K562 (cell line): ENCODE measurements at regions not wholly inside any gene's neighbourhood (a gene's known extent, or its start where the extent isn't known, plus 50 kb on each side); places are given as distances from the start of the nearest gene placed in this dataset.

Source experiments
- ATAC-seq: fragments of 200-7000 bp; cut with Tn5 transposase; 3 replicates; pipeline ENCODE4 v1.9.1; 2020; ENCODE audit warnings: moderate library complexity
- BruUV-seq: library from RNA; stranded (reverse); fragments of 400-500 nt; replicated peaks from 2 replicates; lab custom pipeline; 2021; lab: Mats Ljungman, UMichigan
- CTCF ChIA-PET: fragments of 300-600 bp; formaldehyde crosslinking; extraction: SDS; loops from one replicate; lab custom pipeline; 2021; ENCODE audit warnings: low intra/inter-chr PET ratio; lab: Yijun Ruan, JAX
- POLR2A ChIA-PET: fragments of 300-600, 350-650 bp; sonication (Branson Sonifier 250); formaldehyde crosslinking; extraction: SDS; loops from one replicate; lab custom pipeline; 2021; ENCODE audit warnings: antibody characterized with exemption, inconsistent platforms; lab: Yijun Ruan, JAX
- DNase-seq, 4 experiments: peaks; one replicate each; pipeline versions ENCODE4 v3.0.0 to v3.0.0-alpha.2; 2011 to 2018; ENCODE audit warnings: low spot score in 3 of 4, mixed read lengths in 3 of 4; ENCODE audit errors: extremely low read depth in 1 of 4
- FAIRE-seq: peaks from 2 replicates; lab custom pipeline; 2011; peaks lifted over from hg19 to GRCh38; lab: Jason Lieb, UNC
- H2AFZ ChIP-seq: 2 replicates; pipeline ENCODE4 v1.6.0; 2011; ENCODE audit warnings: low read depth, low read length, control low read depth, inconsistent platforms
- H3K27ac ChIP-seq: fragments of 200-600 bp; 3 replicates; pipeline ENCODE4 v1.8.0; 2011; ENCODE audit warnings: low read depth, mild to moderate bottlenecking, control low read depth, inconsistent platforms, low read length, moderate library complexity, mixed read lengths; ENCODE audit errors: extremely low read depth
- H3K27me3 ChIP-seq, 2 experiments: fragments of 300-600 bp in 1 of 2; 2 replicates in 1 of 2; 3 replicates in 1 of 2; pipeline versions ENCODE4 v1.6.0 to v1.8.0; 2011; ENCODE audit warnings: inconsistent platforms in 2 of 2, low read length in 2 of 2, mild to moderate bottlenecking in 1 of 2, mixed read lengths in 1 of 2, moderate library complexity in 1 of 2; ENCODE audit not compliant: control insufficient read depth in 2 of 2, insufficient read depth in 2 of 2
- H3K36me3 ChIP-seq: fragments of 300-600 bp; 3 replicates; pipeline ENCODE4 v1.8.0; 2011; ENCODE audit warnings: mild to moderate bottlenecking, low read length, inconsistent platforms; ENCODE audit not compliant: control insufficient read depth, insufficient read depth
- H3K4me1 ChIP-seq, 2 experiments: fragments of 200-600 bp in 1 of 2; replicated peaks in 1 of 2; 2 replicates in 1 of 2; 3 replicates in 1 of 2; pipeline versions ENCODE4 v1.5.1 to v1.8.0; 2011; ENCODE audit warnings: inconsistent platforms in 2 of 2, low read length in 2 of 2, mild to moderate bottlenecking in 1 of 2, mixed read lengths in 1 of 2, moderate library complexity in 1 of 2; ENCODE audit not compliant: control insufficient read depth in 2 of 2, insufficient read depth in 2 of 2
- H3K4me2 ChIP-seq: 2 replicates; pipeline ENCODE4 v1.6.1; 2011; ENCODE audit warnings: low read length, control low read depth, inconsistent platforms, mixed read lengths; ENCODE audit not compliant: insufficient read depth
- H3K4me3 ChIP-seq: fragments of 200-600 bp; sonication (generic), shearing (Covaris generic); 2 replicates; pipeline ENCODE4 v1.5.1; 2016; ENCODE audit warnings: control low read depth, inconsistent platforms
- H3K79me2 ChIP-seq: fragments of 200-600 bp; 3 replicates; pipeline ENCODE4 v1.8.0; 2011; ENCODE audit warnings: low read length, inconsistent platforms; ENCODE audit not compliant: control insufficient read depth, insufficient read depth
- H3K9ac ChIP-seq, 2 experiments: 2 replicates each; pipeline versions ENCODE4 v1.6.0 to v1.6.1; 2011; ENCODE audit warnings: low read depth in 2 of 2, low read length in 2 of 2, control low read depth in 1 of 2, inconsistent platforms in 1 of 2, mild to moderate bottlenecking in 1 of 2, mixed read lengths in 1 of 2; ENCODE audit not compliant: insufficient read depth in 1 of 2
- H3K9me1 ChIP-seq: one replicate; pipeline ENCODE4 v1.6.0; 2011; ENCODE audit warnings: inconsistent platforms, mild to moderate bottlenecking, low read length, moderate library complexity; ENCODE audit not compliant: control insufficient read depth, insufficient read depth
- H3K9me3 ChIP-seq: replicated peaks from 2 replicates; pipeline ENCODE4 v1.5.1; 2011; ENCODE audit warnings: low read depth, low read length, inconsistent platforms; ENCODE audit not compliant: control insufficient read depth, insufficient read depth
- H4K20me1 ChIP-seq: replicated peaks from 2 replicates; pipeline ENCODE4 v1.6.1; 2011; ENCODE audit warnings: low read length, inconsistent platforms, mixed read lengths; ENCODE audit not compliant: control insufficient read depth, insufficient read depth
- ARID1B ChIP-seq: fragments of 450-650 bp; IDR thresholded peaks from 2 replicates; pipeline ENCODE4 v1.6.1; 2016; ENCODE audit warnings: antibody characterized with exemption, mild to moderate bottlenecking, inconsistent platforms
- BHLHE40 ChIP-seq: IDR thresholded peaks from 2 replicates; pipeline ENCODE4 v1.6.1; 2011; ENCODE audit warnings: low read length, improper control_type of control experiment
- CGGBP1 ChIP-seq: fragments of 250-450 bp; sonication (Bioruptor Pico); IDR thresholded peaks from 2 replicates; pipeline ENCODE4 v1.9.0; 2021; ENCODE audit warnings: mild to moderate bottlenecking
- E4F1 ChIP-seq: fragments of 250-450 bp; sonication (Bioruptor Pico); IDR thresholded peaks from 2 replicates; pipeline ENCODE4 v1.5.0; 2021; ENCODE audit warnings: mild to moderate bottlenecking, borderline replicate concordance
- GMEB1 ChIP-seq: fragments of 250-450 bp; sonication (Bioruptor Pico); IDR thresholded peaks from 2 replicates; pipeline ENCODE4 v1.4.0; 2020; ENCODE audit warnings: mild to moderate bottlenecking
- HNRNPL ChIP-seq: fragments of 200-400 bp; formaldehyde crosslinking; IDR thresholded peaks from 2 replicates; pipeline ENCODE4 v1.6.1; 2017; ENCODE audit warnings: low read depth, mild to moderate bottlenecking, low read length
- HNRNPUL1 ChIP-seq: fragments of 200-400 bp; formaldehyde crosslinking; IDR thresholded peaks from 2 replicates; pipeline ENCODE4 v1.6.1; 2017; ENCODE audit warnings: low read length
- MAFG ChIP-seq: fragments of 450-650 bp; conservative IDR thresholded peaks from 2 replicates; pipeline ENCODE4 v1.6.1; 2016; ENCODE audit warnings: missing genetic modification characterization, missing compliant biosample characterization
- MAFK ChIP-seq: IDR thresholded peaks from 2 replicates; pipeline ENCODE4 v1.6.1; 2011; ENCODE audit warnings: low read length, improper control_type of control experiment
- MAZ ChIP-seq, 2 experiments: fragments of 450-650 bp in 1 of 2; sonication (generic) in 1 of 2; formaldehyde crosslinking; IDR thresholded peaks in 1 of 2; conservative IDR thresholded peaks in 1 of 2; 2 replicates each; pipeline versions ENCODE4 v1.4.0 to v1.5.0; 2020; ENCODE audit warnings: mild to moderate bottlenecking in 1 of 2, missing genetic modification reagents in 1 of 2
- PRPF4 ChIP-seq: fragments of 200-400 bp; formaldehyde crosslinking; IDR thresholded peaks from one replicate; pipeline ENCODE4 v1.6.1; 2017; ENCODE audit warnings: low read length, low read depth, mild to moderate bottlenecking; ENCODE audit not compliant: insufficient read depth, poor library complexity, severe bottlenecking
- RBM25 ChIP-seq: fragments of 200-400 bp; formaldehyde crosslinking; IDR thresholded peaks from 2 replicates; pipeline ENCODE4 v1.6.1; 2018; ENCODE audit warnings: low read length, low read depth, moderate library complexity; ENCODE audit not compliant: severe bottlenecking
- TAL1 ChIP-seq: fragments of 450-650 bp; IDR thresholded peaks from 2 replicates; pipeline ENCODE4 v1.6.1; 2016; ENCODE audit warnings: mild to moderate bottlenecking
- ZBTB2 ChIP-seq: fragments of 450-650 bp; IDR thresholded peaks from 2 replicates; pipeline ENCODE4 v1.6.1; 2016; ENCODE audit warnings: antibody characterized with exemption
- ZNF408 ChIP-seq: fragments of 250-450 bp; sonication (Bioruptor Pico); IDR thresholded peaks from 2 replicates; pipeline ENCODE4 v1.4.0; 2020; ENCODE audit warnings: low read depth, mild to moderate bottlenecking, moderate library complexity
- WGBS: fragments of 100-300 bp; shearing (Covaris generic); methylation state at CpG from one replicate; pipeline ENCODE4 v1.1.6; 2016; ENCODE audit warnings: low coverage, mixed read lengths; ENCODE audit not compliant: insufficient coverage; ENCODE audit errors: missing lambda C conversion rate; 5-methylcytosine and 5-hydroxymethylcytosine counted together
- in situ Hi-C: fragments of 300-500 bp; cut with MboI; formaldehyde crosslinking; loops from 4 replicates; pipeline ENCODE4 v1.15.0; 2018; ENCODE audit warnings: inconsistent platforms, mixed read lengths
- intact Hi-C: fragments of 100-400 bp; cut with micrococcal nuclease; formaldehyde crosslinking; loops from 2 replicates; pipeline ENCODE4 v1.14.2; 2022
- TF ChIP-seq, protein P1 (sequence below): fragments of 250-450 bp; sonication (Bioruptor Pico); IDR thresholded peaks from 2 replicates; pipeline ENCODE4 v1.8.0; 2021; ENCODE audit warnings: moderate library complexity, mild to moderate bottlenecking, inconsistent platforms
- TF ChIP-seq, protein P2 (sequence below): sonication (generic); formaldehyde crosslinking; IDR thresholded peaks from 2 replicates; pipeline ENCODE4 v1.9.0; 2022; ENCODE audit warnings: mild to moderate bottlenecking, missing genetic modification reagents
- TF ChIP-seq, protein P3 (sequence below): fragments of 450-650 bp; IDR thresholded peaks from 2 replicates; pipeline ENCODE4 v1.6.1; 2016; ENCODE audit warnings: low read depth, mild to moderate bottlenecking, moderate library complexity

DNA sequence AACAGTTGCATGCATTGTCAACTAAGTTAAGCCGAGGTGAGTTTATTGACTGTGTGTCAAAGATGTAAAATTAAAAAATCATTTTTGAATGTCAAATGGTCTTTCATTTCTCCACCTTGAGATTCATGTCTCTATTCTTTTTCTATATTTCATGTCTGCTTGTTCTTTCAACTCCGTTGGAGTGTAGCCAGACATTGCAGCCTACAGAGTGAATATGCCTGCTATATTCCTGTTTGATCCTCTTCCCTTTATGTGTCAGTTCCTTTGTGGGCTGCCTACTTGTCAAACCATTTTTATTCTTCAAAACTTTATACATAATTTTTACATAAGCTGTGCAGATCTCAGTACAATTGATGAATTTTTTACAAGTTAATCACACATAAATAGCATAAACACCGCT, 1325.8 kb upstream of the PRMT6 start:
- no peaks in the 10 kb centered on the region for H3K27me3 ChIP-seq
- BruUV-seq, result no TSS peak
- H3K4me1 ChIP-seq, result no peaks in the 10 kb centered on the region
- no peaks in the 10 kb centered on the region for H3K9me3 ChIP-seq
- CTCF ChIA-PET, result no interaction called here
- no peak overlapping the region for H2AFZ ChIP-seq
- in situ Hi-C loops (no loop called here), intact Hi-C loops (no loop called here)
- no peaks in the 10 kb centered on the region for H3K79me2 ChIP-seq
- WGBS, result 0% methylated on average over 3 of the region's 3 CpGs
- H3K36me3 ChIP-seq, result no peaks in the 10 kb centered on the region
- H3K27ac ChIP-seq, result no peak overlapping the region
- FAIRE-seq, result no peak
- no peak for ATAC-seq
- DNase-seq, result no peak
- H3K9me1 ChIP-seq, result no peaks in the 10 kb centered on the region
- no peaks in the 10 kb centered on the region for H4K20me1 ChIP-seq
- no peak overlapping the region for H3K4me3 ChIP-seq
- no peak overlapping the region for H3K4me2 ChIP-seq
- no peak overlapping the region for H3K9ac ChIP-seq
- POLR2A ChIA-PET, result no interaction called here
- TF ChIP-seq, protein P1, sequence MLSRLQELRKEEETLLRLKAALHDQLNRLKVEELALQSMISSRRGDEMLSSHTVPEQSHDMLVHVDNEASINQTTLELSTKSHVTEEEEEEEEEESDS, result no peak
- no peak for TF ChIP-seq BHLHE40
- TF ChIP-seq E4F1 (CRISPR knock-in tag), result no peak
- no peak for TF ChIP-seq ARID1B
- no peak for TF ChIP-seq GMEB1 (CRISPR knock-in tag)
- no peak for TF ChIP-seq HNRNPL
- TF ChIP-seq, protein P2, sequence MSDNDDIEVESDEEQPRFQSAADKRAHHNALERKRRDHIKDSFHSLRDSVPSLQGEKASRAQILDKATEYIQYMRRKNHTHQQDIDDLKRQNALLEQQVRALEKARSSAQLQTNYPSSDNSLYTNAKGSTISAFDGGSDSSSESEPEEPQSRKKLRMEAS (CRISPR knock-in tag), result no peak
- no peak for TF ChIP-seq TAL1
- TF ChIP-seq, protein P3, sequence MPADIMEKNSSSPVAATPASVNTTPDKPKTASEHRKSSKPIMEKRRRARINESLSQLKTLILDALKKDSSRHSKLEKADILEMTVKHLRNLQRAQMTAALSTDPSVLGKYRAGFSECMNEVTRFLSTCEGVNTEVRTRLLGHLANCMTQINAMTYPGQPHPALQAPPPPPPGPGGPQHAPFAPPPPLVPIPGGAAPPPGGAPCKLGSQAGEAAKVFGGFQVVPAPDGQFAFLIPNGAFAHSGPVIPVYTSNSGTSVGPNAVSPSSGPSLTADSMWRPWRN, result no peak
- no peak for TF ChIP-seq RBM25
- no peak for TF ChIP-seq MAFK
- TF ChIP-seq HNRNPUL1, result no peak
- no peak for TF ChIP-seq CGGBP1 (CRISPR knock-in tag)
- TF ChIP-seq ZNF408 (CRISPR knock-in tag), result no peak
- TF ChIP-seq ZBTB2, result no peak
- TF ChIP-seq PRPF4, result no peak
- no peak for TF ChIP-seq MAZ (CRISPR knock-in tag; conservative IDR thresholded peaks at IDR 0.05 in 1 of 2, IDR thresholded peaks at IDR 0.05 in 1 of 2)
- no peak for TF ChIP-seq MAFG
